H1 (cell line): ENCODE measurements at regions not wholly inside any gene's neighbourhood (a gene's known extent, or its start where the extent isn't known, plus 50 kb on each side); places are given as distances from the start of the nearest gene placed in this dataset.

Experiments used
- ASH2L ChIP-seq: fragments of 200-600, 300-600 bp; sonication (generic); IDR thresholded peaks from one replicate; pipeline ENCODE4 v1.7.1; 2017; ENCODE audit warnings: low read length
- ATF3 ChIP-seq: IDR thresholded peaks from 2 replicates; pipeline ENCODE4 v1.6.1; 2011; ENCODE audit warnings: low read depth, mild to moderate bottlenecking, low read length; ENCODE audit not compliant: insufficient read depth
- CTCF ChIP-seq, 3 experiments: IDR thresholded peaks; 1 replicate in 2 of 3; 2 replicates in 1 of 3; pipeline versions ENCODE4 v1.5.1 to v1.6.1; 2011; ENCODE audit warnings: low read length in 3 of 3, mild to moderate bottlenecking in 3 of 3, inconsistent platforms in 2 of 3, low read depth in 1 of 3, moderate library complexity in 1 of 3; ENCODE audit not compliant: insufficient read depth in 1 of 3; ENCODE audit errors: control extremely low read depth in 1 of 3
- EZH2 ChIP-seq: fragments of 200-600 bp; sonication (generic); IDR thresholded peaks from 2 replicates; pipeline ENCODE4 v1.7.1; 2012; ENCODE audit warnings: low read depth, mild to moderate bottlenecking, moderate library complexity, low read length, inconsistent platforms; ENCODE audit not compliant: severe bottlenecking
- POLR2A ChIP-seq, 2 experiments: IDR thresholded peaks; 1 replicate in 1 of 2; 2 replicates in 1 of 2; pipeline ENCODE4 v1.6.1; 2011; ENCODE audit warnings: low read depth in 2 of 2, low read length in 2 of 2, mild to moderate bottlenecking in 2 of 2; ENCODE audit errors: control extremely low read depth in 1 of 2
- RFX5 ChIP-seq: IDR thresholded peaks from 2 replicates; pipeline ENCODE4 v1.6.1; 2011; ENCODE audit warnings: low read depth, low read length, improper control_type of control experiment, borderline replicate concordance

GRCh38 chr10:27605318-27605717, 101.2 kb downstream of the RAB18 start:
- TF ChIP-seq EZH2 (no peak), ATF3 (no peak), POLR2A (IDR thresholded peaks at IDR 0.05; ENCODE audit: control extremely low read depth in 1 of 2, low read depth in 2 of 2, low read length in 2 of 2) (no peak), CTCF (IDR thresholded peaks at IDR 0.05; ENCODE audit: control extremely low read depth in 1 of 3, insufficient read depth in 1 of 3, low read depth in 1 of 3, low read length in 3 of 3) (no peak), ASH2L (no peak), RFX5 (no peak)
